HG02588 (cell line): ENCODE measurements at regions not wholly inside any gene's neighbourhood (a gene's known extent, or its start where the extent isn't known, plus 50 kb on each side); places are given as distances from the start of the nearest gene placed in this dataset.
"Not testable (repeated sequence)": the region's sequence is repeated elsewhere in the genome, so short reads cannot be mapped to it uniquely, and the experiment has no call there.

ENCODE experiments used
- ATAC-seq: cut with Tn5 transposase; IDR thresholded peaks from one replicate; pipeline ENCODE4 v1.9.1; 2021; ENCODE audit warnings: mild to moderate bottlenecking, moderate library complexity; ENCODE audit not compliant: unreplicated experiment

DNA sequence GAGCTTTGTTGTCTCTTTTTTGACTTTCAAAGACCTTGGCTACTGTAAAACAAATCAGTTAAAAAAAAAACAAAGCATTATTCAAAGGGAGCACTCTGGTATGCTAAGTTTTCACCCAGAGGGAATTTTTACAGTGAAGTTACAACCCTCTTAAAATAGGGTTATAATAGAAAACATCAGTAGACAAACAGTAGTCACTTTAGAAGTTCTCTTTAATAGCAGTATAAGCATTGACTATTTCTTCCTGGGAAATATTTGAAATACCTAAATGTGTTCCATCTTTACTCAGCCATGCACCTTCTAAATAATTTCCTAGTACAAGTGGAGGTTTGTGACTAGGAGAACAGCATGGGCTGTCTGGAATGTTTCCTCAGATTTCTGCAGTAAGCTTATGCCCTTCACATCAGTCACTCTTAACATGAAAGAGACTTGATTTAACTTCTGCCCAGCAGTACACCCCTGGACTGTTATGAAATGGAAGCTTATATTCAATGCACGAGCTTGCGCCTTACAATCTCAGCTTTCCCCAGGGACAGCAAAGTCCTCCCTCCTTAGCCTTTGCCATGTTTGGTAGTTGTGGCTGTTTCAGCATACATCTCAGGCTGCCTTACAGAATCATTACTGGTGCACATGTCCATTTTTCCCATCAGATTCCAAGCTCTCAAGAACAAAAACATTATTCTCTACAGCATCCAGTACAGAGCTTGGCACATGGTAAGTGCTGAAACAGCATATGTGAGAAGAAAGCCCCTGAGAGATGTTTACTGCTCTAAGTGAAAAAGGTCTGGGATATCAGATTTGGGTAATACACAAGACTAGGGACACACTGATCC lies 191.5 kb downstream of the ZNF608 start:
- no peak for ATAC-seq

DNA sequence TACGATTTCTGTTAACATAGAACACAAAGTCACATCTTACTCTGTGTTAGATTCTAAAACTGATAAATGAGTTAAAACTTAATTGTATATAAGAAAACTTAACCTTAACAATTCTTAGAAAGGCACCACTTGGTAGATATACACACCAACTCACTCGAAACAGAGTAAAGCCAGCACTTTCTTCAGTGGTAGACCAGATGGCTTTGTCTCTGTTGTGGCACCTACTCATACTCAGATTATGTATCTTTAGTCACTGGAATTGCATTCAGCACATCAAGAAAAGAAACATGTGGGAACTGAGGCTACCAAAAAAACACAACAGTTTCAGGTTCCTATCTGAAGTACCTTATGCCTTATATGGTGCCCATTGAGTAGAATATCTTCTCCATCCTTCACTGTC lies 192.5 kb downstream of the ZNF608 start:
- ATAC-seq = no peak

DNA sequence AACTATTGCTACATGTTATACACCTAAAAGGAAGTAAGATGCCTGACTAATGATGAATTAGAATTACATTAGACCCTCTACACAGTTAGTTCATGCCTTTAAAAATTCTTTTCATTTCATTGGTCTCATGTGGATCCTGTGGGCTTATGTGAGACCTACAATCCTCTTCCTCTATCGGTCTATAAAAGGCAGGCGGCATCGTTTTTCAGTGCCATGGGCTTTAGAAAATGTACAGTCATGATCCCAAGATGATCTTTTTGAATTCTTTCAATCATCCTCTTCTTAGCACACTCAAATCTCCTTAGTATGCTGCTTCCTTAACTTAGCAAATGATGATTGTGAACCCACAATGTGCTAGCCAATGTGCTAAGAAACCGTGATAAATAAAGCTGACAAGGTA lies 193.9 kb downstream of the ZNF608 start:
- ATAC-seq = no peak

DNA sequence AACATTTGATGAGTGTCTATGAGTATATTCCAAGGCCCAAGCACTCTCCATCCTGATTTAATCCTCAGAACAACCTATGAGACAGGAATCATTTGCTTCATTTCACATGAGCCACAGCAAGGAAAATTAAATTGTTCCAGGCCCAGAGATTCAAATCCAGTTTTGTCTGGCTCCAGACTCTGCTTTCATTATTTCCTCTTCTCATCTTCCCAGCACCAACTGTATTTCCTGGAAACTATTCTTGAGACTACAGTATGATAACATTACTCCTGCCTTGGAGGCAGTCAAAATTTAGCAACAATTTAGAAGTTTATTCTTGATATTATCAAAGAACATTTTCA lies 194.5 kb downstream of the ZNF608 start:
- ATAC-seq = no peak

DNA sequence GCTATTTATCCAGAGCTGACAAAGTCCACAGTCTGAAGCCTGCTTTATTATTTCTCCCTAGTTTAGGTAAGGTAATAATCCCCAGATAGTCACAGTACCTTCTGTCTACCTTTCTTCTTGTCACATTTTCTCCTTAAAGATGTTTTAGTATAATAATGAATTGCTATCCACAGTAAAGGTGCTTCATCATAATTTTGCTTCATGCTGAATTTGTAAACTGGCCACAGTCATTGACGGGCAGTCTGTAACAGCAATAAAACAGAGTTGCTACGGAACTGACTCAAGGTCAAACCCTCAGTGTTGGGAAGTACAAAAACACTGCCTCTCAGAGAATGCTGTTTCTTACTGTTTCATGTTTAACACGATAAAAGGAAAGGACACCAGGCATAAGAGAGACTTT lies 195.7 kb downstream of the ZNF608 start:
- ATAC-seq = no peak

DNA sequence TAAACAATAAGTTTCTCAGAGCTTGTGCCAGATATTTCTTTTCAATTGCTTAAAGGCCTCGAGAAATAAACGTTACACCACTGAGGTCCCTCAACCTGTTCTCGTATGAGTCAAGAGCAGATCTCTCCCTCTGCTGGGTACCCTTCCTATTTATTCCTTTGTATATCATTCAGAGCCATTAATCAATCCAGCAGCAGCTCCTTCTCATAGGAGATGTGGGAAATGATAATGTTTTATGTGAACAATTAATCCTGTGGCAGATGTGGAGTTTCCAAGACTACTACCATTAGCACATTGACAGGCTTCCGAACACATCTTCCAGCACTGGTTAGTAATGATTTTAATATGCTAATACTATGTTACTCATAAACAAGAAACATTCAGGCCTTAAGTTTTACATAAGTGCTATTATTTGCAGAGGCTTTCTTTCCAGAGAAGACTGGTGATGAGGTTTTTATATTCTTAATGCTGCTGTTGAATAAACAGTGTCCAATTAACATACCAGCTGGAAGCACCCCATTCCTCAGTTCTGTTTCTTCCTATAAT lies 196.5 kb downstream of the ZNF608 start:
- ATAC-seq = no peak

DNA sequence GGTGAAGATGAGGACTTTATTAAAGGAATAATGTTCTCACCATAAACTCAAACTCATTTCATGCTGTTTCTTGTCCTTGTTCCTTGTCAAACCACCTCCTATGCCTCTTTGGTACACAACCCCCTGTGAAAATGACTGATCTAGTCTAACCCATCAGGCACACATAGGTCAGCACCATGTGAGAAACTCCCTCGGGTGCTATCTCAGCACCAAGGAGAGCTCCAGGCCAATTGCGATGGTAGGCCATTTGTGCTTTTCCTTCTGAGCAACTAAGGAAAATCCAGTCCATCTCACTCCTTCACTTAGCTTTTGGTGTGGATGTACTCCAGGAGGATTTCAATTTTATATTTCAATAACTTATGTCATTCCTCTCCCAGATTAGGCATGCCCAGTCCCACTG lies 199.8 kb downstream of the ZNF608 start:
- no peak for ATAC-seq

DNA sequence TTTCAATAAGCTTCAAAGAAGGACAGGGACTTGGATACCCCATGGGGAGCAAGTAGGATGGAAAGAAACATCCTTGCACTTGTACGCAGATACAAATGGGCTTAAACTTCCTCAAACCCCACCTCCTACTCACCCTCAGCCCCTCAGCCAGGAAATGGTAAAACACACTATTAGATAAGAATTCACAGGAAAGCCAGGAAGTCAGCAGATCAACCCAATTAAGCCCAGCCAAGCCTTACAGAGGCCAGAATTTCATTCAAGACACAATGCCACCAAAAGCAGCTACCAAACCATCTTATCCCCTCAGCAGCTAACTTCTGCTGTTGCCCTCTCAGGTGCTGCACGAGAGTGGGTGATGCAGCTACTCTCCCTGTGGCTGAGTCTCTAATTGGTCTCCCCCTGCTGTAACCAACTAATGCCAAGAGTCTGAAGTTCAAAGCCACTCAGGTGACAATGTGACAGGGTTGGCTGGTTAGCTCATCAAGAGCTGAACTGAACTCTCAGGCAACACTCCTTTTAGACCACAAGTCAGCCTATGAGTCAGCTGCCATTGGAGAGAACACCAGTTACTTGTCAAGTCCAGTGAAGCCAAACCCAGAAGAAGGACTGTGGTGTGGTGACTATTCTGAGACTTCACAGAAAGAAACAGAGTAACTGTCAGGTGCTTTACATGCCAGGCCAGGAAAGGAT lies 201.9 kb downstream of the ZNF608 start:
- ATAC-seq = peak; percentile 88

DNA sequence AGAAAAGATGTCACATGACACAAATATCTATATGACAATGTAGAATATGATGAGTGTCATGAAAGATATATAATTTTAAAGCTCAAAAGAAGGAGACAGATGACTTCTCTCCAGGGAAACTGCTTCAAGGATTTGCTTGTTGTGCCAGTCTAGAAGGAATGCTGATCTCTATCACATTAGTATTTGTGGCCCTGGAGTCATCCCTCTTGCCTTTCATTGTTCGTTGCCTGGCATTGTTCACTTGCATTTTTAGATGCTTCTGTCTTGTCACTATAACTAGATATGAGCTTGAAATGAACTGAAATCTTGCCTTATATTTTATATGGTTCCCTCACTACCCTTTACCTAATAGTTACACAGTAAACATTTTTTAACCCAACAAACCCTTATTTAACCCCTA lies 207.5 kb downstream of the ZNF608 start:
- no peak for ATAC-seq

DNA sequence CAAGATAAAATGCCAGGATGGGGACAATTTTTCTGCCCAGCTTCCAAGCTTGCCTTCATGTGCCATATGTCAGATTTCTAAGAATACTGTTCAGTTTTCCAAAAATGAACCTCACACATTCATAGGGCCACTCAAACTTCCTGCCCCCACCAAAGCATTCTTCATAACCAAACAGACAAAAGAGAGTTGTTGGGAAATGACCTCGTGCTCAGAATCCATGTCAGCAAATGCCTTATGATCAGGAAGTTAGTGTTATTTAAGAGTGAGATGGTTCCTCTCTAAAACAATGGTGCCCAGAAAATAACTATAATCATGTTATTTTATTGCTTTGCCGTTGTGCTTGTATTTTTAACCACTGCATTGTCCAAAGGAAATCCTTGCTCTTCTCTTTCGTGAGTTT lies 208.2 kb downstream of the ZNF608 start:
- ATAC-seq = no peak

DNA sequence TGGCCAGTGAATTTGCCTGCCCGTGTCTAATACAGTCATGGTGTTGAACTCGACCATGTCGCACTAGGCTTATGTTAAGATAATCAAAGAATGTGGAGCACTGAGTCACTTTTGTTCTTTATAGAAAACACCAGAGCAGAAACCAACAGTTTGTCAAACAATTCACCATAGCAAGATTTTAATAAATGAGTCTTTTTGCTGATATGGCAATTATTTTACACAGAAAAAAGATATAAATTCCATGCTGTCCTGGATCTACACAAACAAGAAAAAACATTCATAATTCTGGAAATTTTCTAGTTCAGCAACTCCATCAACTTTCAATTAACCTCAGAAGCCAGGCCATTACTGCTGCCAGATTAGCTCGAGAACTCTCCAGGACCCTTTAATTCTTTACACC lies 208.9 kb downstream of the ZNF608 start:
- no peak for ATAC-seq

DNA sequence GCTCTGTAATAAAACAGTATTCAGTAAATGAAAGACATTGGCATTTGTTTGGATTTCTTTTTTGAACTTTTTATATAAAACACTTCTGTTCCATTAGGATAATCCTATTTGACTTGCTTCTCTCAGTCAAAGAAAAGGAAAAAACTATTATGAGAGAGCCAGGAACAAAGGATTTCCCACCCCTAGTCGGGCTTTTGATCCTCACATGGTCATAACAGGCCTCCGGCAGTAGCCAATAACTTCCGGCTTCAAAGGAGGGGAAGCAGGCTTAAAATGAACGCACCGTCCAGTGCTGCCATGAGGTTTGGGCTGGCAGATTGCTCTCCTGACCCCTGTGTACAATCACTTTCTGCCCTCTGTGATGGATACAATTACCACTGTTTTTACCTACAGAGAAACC lies 209.3 kb downstream of the ZNF608 start:
- no peak for ATAC-seq

DNA sequence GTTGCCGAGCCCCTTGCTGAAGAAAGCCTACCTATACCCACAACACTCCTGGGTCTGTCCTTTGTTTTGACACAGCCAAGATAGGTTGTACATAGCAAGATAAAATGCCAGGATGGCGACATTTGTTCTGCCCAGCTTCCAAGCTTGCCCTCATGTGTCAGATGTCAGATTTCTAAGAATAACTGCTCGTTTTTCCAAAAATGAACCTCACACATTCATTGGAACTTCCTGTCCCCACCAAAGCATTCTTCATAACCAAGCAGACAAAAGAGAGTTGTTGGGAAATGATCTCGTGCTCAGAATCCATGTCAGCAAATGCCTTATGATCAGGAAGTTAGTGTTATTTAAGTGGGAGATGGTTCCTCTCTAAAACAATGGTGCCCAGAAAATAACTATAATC lies 210.1 kb downstream of the ZNF608 start:
- no peak for ATAC-seq

DNA sequence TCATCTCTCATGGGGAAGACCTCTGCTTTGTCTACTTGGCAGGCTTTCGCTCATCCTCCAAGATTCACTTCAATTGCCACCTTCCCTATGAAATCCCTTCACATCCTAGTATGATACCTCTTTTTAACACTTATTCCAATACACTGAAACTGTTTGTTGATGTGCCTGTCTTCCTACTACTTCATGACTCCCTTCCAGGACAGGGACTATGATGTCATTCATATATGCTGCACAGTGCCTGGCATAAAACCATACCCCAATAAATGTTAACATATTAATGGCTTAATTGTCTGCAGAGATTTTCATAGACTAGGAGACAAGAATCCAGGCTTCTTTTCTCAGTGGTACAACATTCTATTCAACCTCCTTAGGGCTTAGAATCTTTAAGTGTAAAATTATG lies 215.5 kb downstream of the ZNF608 start:
- no peak for ATAC-seq

DNA sequence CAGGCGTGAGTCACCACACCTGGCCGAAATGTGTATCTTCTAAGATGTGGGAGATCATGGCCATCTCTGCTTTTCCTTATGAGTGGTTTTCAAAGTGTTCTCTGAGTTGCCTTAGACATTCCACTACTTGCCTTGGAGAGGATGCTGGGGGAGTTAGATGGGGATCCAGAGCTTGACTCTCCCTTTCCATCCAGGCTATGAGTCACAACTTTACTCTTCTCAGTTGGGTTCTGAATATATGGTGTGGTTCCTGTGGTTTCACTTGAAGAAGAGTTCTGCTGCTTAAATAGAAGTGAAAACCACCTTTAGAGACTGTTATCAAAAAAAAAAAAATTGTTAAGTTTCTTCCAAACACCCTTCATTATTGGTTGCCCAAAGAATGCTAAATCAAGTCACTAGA lies 217.6 kb downstream of the ZNF608 start:
- ATAC-seq = peak; percentile 50

DNA sequence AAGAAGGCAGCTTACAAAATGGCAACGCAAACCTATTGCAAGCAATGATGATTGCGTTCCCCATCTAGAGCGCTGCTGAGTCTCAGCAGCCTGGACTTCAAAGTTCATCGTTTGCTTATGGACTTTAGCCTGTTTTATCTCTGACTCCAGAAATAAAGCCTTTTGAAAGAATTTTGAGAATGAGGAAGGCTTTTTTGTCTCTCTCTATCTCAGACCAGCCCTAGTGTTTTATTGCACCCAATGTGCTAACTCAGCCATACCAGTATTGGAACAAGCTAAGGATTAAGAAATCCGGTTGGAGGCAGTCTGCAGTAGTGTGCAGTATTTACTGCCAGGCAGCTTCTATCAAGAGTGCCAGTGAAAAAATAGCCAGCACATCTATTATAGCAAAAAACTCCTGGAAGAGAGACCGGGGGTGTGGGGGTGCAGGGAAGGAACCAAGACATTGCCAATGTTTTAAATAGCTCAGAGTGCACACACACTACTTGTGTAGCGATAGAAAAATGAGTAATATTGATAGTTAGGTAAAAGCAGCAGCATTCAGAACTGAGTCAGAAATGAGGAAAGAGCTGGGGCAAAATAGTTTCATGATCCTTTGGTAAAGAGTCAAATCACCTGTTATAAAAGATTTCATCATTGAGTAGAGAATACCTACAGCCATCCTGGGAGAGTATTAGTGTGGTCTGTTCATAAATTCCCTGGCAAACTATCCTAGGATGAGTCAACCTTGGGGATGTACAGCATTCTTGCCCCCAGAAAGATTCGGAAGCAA lies 219.0 kb downstream of the ZNF608 start:
- ATAC-seq = peak; percentile 40

DNA sequence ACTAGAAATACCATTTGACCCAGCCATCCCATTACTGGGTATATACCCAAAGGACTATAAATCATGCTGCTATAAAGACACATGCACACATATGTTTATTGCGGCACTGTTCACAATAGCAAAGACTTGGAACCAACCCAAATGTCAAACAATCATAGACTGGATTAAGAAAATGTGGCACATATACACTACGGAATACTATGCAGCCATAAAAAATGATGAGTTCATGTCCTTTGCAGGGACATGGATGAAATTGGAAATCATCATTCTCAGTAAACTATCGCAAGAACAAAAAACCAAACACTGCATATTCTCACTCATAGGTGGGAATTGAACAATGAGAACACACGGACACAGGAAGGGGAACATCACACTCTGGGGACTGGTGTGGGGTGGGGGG lies 220.4 kb downstream of the ZNF608 start:
- not testable (repeated sequence) for ATAC-seq

DNA sequence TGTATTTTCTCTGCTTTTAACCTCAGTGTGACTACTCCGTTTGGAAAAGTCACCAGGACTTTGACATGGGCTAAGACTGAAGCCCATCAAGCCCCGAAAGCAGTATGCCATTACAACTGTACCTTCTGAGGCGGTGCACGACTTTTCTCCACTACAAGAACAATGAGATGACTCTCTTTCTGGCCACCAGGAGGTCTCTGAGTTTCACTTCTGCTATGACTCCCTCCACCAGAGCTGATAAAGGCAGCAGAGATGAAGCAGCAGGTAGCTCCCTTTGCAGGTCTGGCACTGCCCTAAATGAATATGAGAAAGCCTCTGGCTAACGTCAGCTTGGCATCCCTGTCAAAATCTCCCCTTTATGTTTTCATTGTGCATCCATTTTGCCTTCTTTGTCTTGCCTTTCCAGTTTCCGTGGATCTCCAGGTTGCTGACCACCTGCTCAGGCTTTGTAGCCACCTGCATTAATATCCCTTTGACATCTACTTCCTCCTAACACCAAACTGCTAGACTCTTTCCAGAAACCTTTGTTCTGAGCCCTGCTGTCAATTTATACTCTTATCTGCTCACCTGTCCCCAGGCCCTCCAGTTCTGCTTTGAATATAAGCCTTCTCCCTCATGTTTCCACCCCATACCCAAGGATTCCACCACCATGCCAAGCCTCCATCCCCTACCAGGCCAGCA lies 221.7 kb downstream of the ZNF608 start:
- ATAC-seq = peak; percentile 87

DNA sequence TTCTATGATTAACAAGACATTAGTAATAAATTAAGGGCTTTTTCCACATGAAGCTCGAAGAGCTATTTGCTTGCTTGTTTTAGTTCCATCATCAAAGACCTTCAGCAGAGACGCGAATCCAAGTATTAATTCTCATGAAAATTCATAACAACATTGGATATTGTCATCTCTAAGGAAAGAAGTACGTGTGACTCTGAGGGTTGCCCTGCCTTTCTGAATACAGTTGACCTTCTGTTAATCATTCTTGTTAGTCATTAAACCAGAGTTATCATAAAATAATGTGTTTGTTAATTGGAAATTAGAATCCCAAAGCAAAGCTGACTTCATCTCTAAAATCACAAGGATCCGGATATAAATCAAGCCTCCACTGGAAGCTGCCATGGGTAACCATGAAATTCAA lies 222.5 kb downstream of the ZNF608 start:
- no peak for ATAC-seq

DNA sequence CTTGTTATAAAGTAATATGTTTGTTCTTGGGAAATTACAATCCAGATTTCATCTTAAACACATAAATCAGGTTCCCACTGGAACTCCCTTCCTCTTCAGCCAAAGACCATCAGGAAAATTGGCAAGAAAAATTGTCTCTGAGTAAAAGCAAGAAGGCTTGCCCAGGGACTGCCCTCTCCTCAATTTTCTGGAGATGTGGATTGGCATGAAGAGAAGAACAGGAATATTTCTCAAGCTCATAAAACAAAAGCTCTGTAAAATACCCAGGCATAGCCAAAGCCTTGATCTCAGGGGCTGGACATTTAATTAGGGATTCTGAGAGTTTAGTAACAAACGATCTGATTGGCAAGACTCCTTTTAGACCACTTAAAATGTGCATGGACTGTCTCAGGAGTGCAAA lies 223.4 kb downstream of the ZNF608 start:
- ATAC-seq = no peak
